HG03280 (cell line): ENCODE measurements at regions not wholly inside any gene's neighbourhood (a gene's known extent, or its start where the extent isn't known, plus 50 kb on each side); places are given as distances from the start of the nearest gene placed in this dataset.
"Not testable (repeated sequence)": the region's sequence is repeated elsewhere in the genome, so short reads cannot be mapped to it uniquely, and the experiment has no call there.

Source experiments
- ATAC-seq: cut with Tn5 transposase; IDR thresholded peaks from one replicate; pipeline ENCODE4 v1.9.1; 2021; ENCODE audit warnings: mild to moderate bottlenecking, moderate library complexity; ENCODE audit not compliant: unreplicated experiment

GRCh38 chr18:1468550-1468949, 563.9 kb downstream of the ADCYAP1 start:
- ATAC-seq = no peak

- ATAC-seq = no peak
Measured at GRCh38 chr18:1475867-1476266, 571.2 kb downstream of the ADCYAP1 start.

GRCh38 chr18:1480309-1480708, 575.6 kb downstream of the ADCYAP1 start:
- no peak for ATAC-seq

GRCh38 chr18:1481577-1481976, 576.9 kb downstream of the ADCYAP1 start:
- no peak for ATAC-seq

GRCh38 chr18:1483385-1483784, 578.7 kb downstream of the ADCYAP1 start:
- no peak for ATAC-seq

- no peak for ATAC-seq
Measured at GRCh38 chr18:1487457-1487856, 582.8 kb downstream of the ADCYAP1 start.

- ATAC-seq = no peak
Measured at GRCh38 chr18:1488394-1488793, 583.7 kb downstream of the ADCYAP1 start.

GRCh38 chr18:1488957-1489356, 584.3 kb downstream of the ADCYAP1 start:
- ATAC-seq = no peak

- no peak for ATAC-seq
Measured at GRCh38 chr18:1495387-1495786, 590.7 kb downstream of the ADCYAP1 start.

GRCh38 chr18:1496096-1496495, 591.4 kb downstream of the ADCYAP1 start:
- no peak for ATAC-seq

GRCh38 chr18:1498216-1498615, 593.5 kb downstream of the ADCYAP1 start:
- no peak for ATAC-seq

GRCh38 chr18:1499265-1499664, 594.6 kb downstream of the ADCYAP1 start:
- ATAC-seq = no peak

GRCh38 chr18:1503847-1504246, 599.2 kb downstream of the ADCYAP1 start:
- no peak for ATAC-seq

GRCh38 chr18:1505856-1506255, 601.2 kb downstream of the ADCYAP1 start:
- no peak for ATAC-seq

- ATAC-seq = no peak
Measured at GRCh38 chr18:1510542-1511179, 606.0 kb downstream of the ADCYAP1 start.

GRCh38 chr18:1511619-1512311, 607.1 kb downstream of the ADCYAP1 start:
- ATAC-seq = no peak

GRCh38 chr18:1513519-1513918, 608.8 kb downstream of the ADCYAP1 start:
- ATAC-seq = no peak

- ATAC-seq = not testable (repeated sequence)
Measured at GRCh38 chr18:1521588-1522248, 617.0 kb downstream of the ADCYAP1 start.

GRCh38 chr18:1522249-1522615, 617.6 kb downstream of the ADCYAP1 start:
- ATAC-seq = no peak

GRCh38 chr18:1526991-1527390, 622.3 kb downstream of the ADCYAP1 start:
- no peak for ATAC-seq

GRCh38 chr18:1527805-1528204, 623.1 kb downstream of the ADCYAP1 start:
- no peak for ATAC-seq

GRCh38 chr18:1528447-1528846, 623.8 kb downstream of the ADCYAP1 start:
- no peak for ATAC-seq
